HG03342 (cell line): ENCODE measurements at regions not wholly inside any gene's neighbourhood (a gene's known extent, or its start where the extent isn't known, plus 50 kb on each side); places are given as distances from the start of the nearest gene placed in this dataset.
"Not testable (repeated sequence)": the region's sequence is repeated elsewhere in the genome, so short reads cannot be mapped to it uniquely, and the experiment has no call there.

Experiments used
- ATAC-seq: cut with Tn5 transposase; IDR thresholded peaks from one replicate; pipeline ENCODE4 v1.9.1; 2021; ENCODE audit warnings: mild to moderate bottlenecking, moderate library complexity; ENCODE audit not compliant: unreplicated experiment

- ATAC-seq = not testable (repeated sequence)
Observed at GRCh38 chr4:189711956-189712355, 228.7 kb upstream of the FRG1 start.

GRCh38 chr4:189721016-189721993 lies 219.4 kb upstream of the FRG1 start:
- ATAC-seq = not testable (repeated sequence)

GRCh38 chr4:189722324-189723003 lies 218.2 kb upstream of the FRG1 start:
- not testable (repeated sequence) for ATAC-seq

- ATAC-seq = not testable (repeated sequence)
Observed at GRCh38 chr4:189727982-189728638, 212.6 kb upstream of the FRG1 start.

GRCh38 chr4:189731989-189732388 lies 208.7 kb upstream of the FRG1 start:
- not testable (repeated sequence) for ATAC-seq

GRCh38 chr4:189733507-189733906 lies 207.2 kb upstream of the FRG1 start:
- not testable (repeated sequence) for ATAC-seq

- not testable (repeated sequence) for ATAC-seq
Observed at GRCh38 chr4:189734648-189735267, 205.9 kb upstream of the FRG1 start.

- ATAC-seq = not testable (repeated sequence)
Observed at GRCh38 chr4:189736656-189737055, 204.0 kb upstream of the FRG1 start.

GRCh38 chr4:189740118-189740517 lies 200.6 kb upstream of the FRG1 start:
- not testable (repeated sequence) for ATAC-seq

GRCh38 chr4:189740873-189741272 lies 199.8 kb upstream of the FRG1 start:
- no peak for ATAC-seq

- not testable (repeated sequence) for ATAC-seq
Observed at GRCh38 chr4:189753092-189753491, 187.6 kb upstream of the FRG1 start.

GRCh38 chr4:189763583-189763982 lies 177.1 kb upstream of the FRG1 start:
- no peak for ATAC-seq

- ATAC-seq = no peak
Observed at GRCh38 chr4:189765301-189765700, 175.4 kb upstream of the FRG1 start.

GRCh38 chr4:189765736-189766135 lies 174.9 kb upstream of the FRG1 start:
- no peak for ATAC-seq

GRCh38 chr4:189767941-189768340 lies 172.7 kb upstream of the FRG1 start:
- ATAC-seq = no peak

- ATAC-seq = no peak
Observed at GRCh38 chr4:189769131-189769530, 171.5 kb upstream of the FRG1 start.

- ATAC-seq = no peak
Observed at GRCh38 chr4:189771696-189772361, 168.8 kb upstream of the FRG1 start.

- ATAC-seq = no peak
Observed at GRCh38 chr4:189773909-189774308, 166.8 kb upstream of the FRG1 start.

GRCh38 chr4:189779281-189779980 lies 161.2 kb upstream of the FRG1 start:
- ATAC-seq = no peak

GRCh38 chr4:189780391-189780790 lies 160.3 kb upstream of the FRG1 start:
- no peak for ATAC-seq
